LNCaP clone FGC (cell line): ENCODE measurements at regions not wholly inside any gene's neighbourhood (a gene's known extent, or its start where the extent isn't known, plus 50 kb on each side); places are given as distances from the start of the nearest gene placed in this dataset.

ENCODE experiments used
- DNase-seq: peaks from one replicate; pipeline ENCODE4 v3.0.0-alpha.2; 2011; ENCODE audit warnings: low read depth
- H3K4me3 ChIP-seq: 2 replicates; pipeline ENCODE4 v1.5.1; 2011; ENCODE audit warnings: mild to moderate bottlenecking, low read depth, low read length, control low read depth
- CTCF ChIP-seq: IDR thresholded peaks from 2 replicates; pipeline ENCODE4 v1.5.1; 2012; ENCODE audit warnings: mild to moderate bottlenecking; ENCODE audit not compliant: control insufficient read depth, insufficient read depth; ENCODE audit errors: extremely low read depth

- DNase-seq, result no peak
- H3K4me3 ChIP-seq, result no peak overlapping the region
- no peak for TF ChIP-seq CTCF
Observed at GRCh38 chr15:56804938-56805337, 71.6 kb upstream of the ZNF280D start.

GRCh38 chr15:56804279-56804678, 71.0 kb upstream of the ZNF280D start:
- H3K4me3 ChIP-seq, result no peak overlapping the region
- no peak for DNase-seq
- no peak for TF ChIP-seq CTCF

GRCh38 chr15:56802161-56802560, 68.9 kb upstream of the ZNF280D start:
- H3K4me3 ChIP-seq, result no peak overlapping the region
- no peak for DNase-seq
- TF ChIP-seq CTCF, result no peak

GRCh38 chr15:56798639-56799038, 65.3 kb upstream of the ZNF280D start:
- no peak overlapping the region for H3K4me3 ChIP-seq
- DNase-seq, result no peak
- no peak for TF ChIP-seq CTCF

GRCh38 chr15:56797720-56798275, 64.5 kb upstream of the ZNF280D start:
- no peak for TF ChIP-seq CTCF
- no peak for DNase-seq
- no peak overlapping the region for H3K4me3 ChIP-seq

- DNase-seq, result no peak
- H3K4me3 ChIP-seq, result no peak overlapping the region
- TF ChIP-seq CTCF, result no peak
Observed at GRCh38 chr15:56795502-56795901, 62.2 kb upstream of the ZNF280D start.
